Activated T-cell treated with anti-CD3 and anti-CD28 coated beads for 1 hour (primary cell): ENCODE measurements at regions not wholly inside any gene's neighbourhood (a gene's known extent, or its start where the extent isn't known, plus 50 kb on each side); places are given as distances from the start of the nearest gene placed in this dataset.
"Not testable (repeated sequence)": the region's sequence is repeated elsewhere in the genome, so short reads cannot be mapped to it uniquely, and the experiment has no call there.

Source experiments
- DNase-seq: peaks from one replicate; pipeline ENCODE4 v3.0.0-alpha.2; 2020; ENCODE audit warnings: low read depth

DNA sequence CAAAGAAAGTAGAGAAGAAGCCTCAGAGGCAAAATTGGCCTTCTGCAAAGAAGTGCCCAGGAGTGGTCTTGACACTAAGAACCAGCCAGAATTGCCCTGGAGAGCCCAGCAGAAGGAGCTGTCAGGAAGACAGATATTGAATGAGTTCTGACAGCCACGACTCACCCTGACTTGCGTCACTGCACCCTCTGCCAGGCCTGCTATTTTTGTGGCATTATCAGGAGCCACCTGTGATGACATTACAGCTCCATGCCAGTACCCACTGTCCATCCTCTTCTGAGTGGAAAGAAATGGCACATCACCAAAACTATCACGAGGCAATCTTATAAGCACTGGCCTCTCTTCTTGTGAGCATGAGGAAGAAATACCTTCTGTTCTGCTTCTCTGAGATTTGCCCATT, 67.7 kb downstream of the SMIM20 start:
- DNase-seq: no peak

- DNase-seq: no peak
Measured at GRCh38 chr4:25982962-25983361, 68.9 kb downstream of the SMIM20 start.

- DNase-seq: no peak
Measured at GRCh38 chr4:25984266-25984665, 70.2 kb downstream of the SMIM20 start.

DNA sequence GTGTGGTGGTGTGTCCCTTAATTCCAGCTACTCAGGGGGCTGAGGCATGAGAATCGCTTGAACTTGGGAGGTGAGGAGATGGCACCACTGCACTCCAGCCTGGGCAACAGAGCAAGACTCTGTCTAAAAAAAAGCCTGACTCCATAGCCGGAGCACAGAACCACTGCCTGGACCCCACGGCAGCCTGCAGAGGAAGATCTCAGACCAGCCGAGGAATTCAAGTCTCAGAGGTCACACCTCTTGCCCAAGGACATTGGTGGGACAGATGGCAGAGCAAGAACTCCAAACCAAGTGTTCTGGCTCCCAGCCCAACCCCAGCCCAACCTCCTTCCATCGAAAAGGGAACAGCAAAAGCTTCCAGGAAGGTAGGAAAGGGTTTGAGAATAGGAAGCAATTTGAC, 70.8 kb downstream of the SMIM20 start:
- DNase-seq: no peak

GRCh38 chr4:25986807-25987206, 72.8 kb downstream of the SMIM20 start:
- DNase-seq: no peak

DNA sequence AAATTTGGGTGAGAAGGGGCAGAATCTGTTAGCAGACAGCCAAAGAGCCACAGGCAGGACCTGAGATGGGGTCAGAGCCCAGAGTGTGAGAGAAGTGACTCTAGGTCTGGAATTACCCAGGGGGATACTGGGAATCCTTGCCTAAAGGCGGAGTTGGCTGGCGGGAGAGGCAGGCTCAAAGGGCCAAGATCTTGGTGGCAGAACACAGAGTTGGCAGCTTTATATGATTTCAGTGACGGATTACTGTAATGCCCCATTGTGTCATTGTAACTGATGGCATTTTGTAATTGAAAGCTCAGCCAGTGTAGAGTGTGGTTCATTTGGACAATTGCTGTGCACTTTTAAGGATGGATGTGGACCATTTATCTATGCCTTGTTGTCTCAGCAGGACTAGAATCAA, 77.3 kb downstream of the SMIM20 start:
- no peak for DNase-seq

DNA sequence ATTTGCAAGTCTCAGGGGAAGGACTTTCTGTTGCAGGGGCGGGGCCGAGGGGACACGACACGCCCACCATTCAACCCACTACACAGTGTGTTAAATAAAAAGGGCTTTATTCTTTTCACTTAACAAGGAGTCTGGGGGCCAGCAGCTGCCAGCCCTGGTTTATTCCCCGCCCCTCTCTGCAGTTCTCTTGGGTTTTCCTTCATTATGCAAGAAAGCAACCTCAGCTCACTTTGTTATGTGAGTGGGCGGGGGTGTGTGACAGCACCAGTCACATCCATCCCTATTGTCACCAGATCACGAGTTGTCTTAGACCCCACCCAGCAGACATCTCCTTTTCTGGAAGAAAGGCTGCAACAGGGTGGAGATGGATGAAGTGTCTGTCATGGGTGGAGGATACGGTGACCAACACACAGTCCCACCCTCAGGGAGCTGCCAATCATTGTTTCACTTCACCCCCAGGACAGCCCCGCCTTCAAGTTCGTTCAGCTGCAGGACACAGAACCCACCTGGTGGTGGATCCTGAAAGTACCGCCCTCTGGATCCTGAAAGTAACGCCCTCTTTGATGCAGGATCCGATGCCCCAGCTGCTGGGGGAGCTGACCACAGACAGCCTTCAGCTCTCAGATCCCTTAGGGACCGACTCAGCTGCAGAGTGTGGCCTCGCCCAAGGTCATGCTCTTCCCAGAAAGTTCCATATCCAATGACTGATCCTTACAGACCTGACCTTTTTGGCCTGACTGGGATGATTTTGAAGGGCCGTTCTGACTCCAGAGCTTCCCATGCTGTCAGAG, 79.6 kb downstream of the SMIM20 start:
- no peak for DNase-seq

DNA sequence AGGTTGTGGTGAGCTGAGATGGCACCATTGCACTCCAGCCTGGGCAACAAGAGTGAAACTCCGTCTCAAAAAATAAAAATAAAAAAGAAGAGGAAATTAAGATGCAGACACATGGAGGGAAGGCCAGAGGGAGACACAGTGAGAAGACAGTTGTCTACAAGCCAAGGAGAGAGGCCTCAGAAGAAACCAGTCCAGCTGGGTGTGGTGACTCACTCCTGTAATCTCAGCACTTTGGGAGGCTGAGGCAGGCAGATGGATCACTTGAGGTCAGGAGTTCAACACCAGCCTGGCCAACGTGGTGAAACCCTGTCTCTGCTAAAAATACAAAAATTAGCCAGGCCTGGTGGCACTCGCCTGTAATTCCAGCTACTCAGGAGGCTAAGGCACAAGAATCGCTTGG, 80.6 kb downstream of the SMIM20 start:
- not testable (repeated sequence) for DNase-seq

DNA sequence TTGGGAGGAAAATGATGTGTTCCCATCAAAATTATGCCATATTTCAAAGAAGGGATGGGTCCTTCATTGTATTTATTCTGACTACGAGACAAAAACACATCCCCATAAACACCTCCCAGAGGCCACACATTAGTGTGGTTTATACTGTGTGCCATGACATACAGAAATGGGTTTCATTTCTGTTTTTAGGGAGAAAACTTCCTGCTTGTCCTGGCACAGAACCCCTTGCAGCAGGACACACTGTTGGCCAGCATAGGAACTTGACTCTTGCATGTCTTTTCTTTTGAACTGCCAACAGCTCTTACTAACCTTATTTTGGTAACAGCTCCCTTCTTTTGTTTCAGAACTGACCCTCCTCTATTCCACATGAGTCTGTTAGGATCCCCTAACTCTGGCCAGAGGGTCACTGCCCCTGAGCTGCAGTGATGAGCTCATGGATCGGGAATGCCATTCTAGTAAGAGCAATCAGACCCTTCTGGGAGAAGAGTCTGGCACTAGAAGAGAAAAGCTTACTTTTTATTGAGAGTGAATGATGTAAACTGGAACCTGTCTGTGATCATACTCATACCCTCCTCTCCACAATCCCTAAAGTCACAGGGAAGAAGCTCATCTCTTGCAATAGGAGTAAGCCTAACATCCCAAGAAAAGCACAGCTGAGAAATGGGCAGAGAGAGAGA, 86.4 kb downstream of the SMIM20 start:
- DNase-seq: no peak

- DNase-seq: no peak
Measured at GRCh38 chr4:26001413-26001812, 87.4 kb downstream of the SMIM20 start.

GRCh38 chr4:26001816-26002215, 87.8 kb downstream of the SMIM20 start:
- DNase-seq: no peak

DNA sequence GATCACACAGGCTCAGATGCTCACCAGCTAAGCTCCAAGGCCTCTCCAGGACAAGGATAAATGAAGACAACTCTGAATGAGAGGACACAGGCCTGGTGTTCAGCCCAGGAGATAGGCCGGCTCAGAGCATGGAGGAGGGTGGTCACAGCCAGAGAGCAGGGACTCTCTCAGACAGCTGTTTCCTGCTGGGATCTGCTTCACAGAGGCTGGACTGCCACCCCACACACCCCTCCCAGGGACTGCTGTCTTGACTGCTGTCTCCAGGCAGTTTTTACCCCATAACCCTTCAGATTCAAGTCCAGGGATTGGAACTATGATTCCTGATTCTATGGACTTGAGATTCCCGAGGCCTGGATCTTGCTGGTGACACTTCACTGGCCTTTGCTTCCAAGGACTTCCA, 89.0 kb downstream of the SMIM20 start:
- no peak for DNase-seq

DNA sequence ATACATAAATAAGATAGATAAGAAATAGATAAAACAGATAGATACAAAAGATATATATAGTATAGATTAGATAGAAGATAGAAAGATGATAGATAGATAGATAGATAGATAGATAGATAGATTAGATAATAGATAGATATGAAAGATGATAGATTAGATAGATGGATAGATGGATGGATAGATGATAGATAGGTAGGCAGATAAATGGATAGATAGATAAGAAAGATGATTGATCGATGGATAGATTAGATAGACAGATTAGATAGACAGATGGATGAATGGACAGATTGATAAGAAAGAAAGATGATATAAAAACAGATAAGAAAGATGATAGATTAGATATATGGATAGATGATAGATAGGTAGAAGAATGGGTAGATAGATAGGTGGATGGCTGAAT, 90.3 kb downstream of the SMIM20 start:
- no peak for DNase-seq

- no peak for DNase-seq
Measured at GRCh38 chr4:26005764-26006163, 91.7 kb downstream of the SMIM20 start.

DNA sequence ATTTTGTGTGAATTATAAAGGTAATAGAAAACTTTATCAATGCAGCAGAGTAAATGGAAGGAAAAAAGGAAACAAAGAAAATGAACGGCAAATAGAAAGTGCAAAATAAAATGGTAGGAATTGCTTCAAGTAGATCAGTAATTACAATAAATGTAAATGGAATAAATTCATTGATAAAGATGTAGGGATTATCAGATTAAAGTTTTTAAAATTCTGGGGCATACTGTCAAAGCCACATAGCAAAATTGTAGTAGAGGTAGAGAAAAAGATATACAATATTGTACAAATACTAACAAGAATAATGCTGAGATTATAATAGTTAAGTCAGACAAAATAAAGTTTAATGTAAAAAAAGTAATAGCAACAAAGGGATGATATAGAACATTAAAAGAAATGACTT, 94.7 kb downstream of the SMIM20 start:
- DNase-seq: no peak

DNA sequence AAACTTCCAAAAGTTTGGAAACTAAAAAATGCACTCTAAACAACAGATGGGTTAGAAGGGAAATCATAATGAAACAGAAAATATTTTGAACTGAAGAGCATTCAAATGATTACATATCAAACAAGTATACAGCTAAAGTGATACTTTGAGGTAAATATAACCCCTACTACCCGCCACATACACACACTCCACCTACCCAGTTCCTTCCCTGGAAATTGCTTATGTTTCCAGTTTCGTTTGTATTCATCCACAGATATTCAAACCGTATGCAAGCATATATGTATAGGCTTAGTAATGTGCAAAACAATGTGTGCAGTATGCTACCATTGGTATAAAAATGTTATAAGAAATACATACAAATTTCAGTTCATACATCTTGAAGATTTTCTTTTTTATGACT, 95.5 kb downstream of the SMIM20 start:
- DNase-seq: no peak

DNA sequence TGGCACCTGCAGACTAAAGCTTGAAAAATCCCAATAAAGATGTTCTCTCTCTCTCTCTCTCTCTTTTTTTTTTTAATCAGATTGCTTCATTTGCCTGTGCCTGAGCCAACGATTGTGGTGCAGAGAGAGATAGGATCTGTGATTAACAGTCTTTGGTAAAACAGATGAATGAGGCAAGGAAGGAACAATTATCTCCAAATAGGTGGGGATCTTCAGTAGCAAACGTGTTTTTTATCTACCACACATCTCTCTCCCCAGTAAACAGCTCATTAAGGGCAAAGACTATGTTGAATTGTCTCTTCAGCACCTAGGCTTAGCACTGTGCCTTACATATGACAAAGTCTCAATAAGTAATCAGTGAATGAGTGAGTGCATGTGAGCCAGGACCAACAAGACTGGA, 96.3 kb downstream of the SMIM20 start:
- DNase-seq: no peak

- DNase-seq: no peak
Measured at GRCh38 chr4:26013629-26014028, 99.6 kb downstream of the SMIM20 start.

GRCh38 chr4:26015133-26015651, 101.2 kb downstream of the SMIM20 start:
- no peak for DNase-seq

DNA sequence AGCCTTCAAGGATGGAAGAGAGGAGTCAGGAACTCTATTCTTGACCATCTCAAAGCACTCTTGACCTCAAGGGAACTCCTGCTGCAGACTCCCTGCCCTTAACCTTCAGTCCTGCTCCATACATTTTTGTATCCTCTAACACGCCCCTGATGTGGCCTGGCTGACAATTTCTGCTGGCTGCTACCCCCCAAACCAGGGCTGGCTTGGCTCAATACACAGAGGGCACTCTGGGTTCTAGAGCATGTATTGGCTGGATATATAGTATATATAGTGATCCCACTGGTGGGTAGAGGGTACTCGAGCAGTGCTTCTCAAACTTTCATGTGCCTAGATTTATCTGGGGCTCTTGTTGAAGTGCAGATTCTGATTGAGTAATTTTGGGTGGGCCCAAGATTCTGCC, 101.9 kb downstream of the SMIM20 start:
- no peak for DNase-seq

DNA sequence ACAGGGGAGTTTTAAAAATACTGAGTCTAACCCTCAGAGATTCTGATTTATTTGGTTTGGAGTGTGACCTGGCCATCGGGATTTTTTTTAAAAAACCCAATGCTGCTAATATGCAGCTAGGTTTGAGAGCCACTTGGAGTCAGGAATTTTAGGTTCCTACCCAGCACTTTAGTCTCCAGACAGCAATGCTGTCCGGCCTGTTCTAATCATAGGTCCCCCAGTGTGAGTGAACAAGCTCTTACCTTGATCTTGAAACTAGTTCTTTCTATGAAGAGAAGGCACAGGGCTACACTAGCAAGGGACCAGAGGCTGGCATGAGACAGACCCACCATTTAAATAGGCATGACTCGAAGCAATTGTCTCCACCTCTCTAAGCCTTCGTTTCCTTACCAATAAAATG, 103.5 kb downstream of the SMIM20 start:
- DNase-seq: no peak

GRCh38 chr4:26017961-26018700, 104.1 kb downstream of the SMIM20 start:
- DNase-seq: not testable (repeated sequence)
